ENCODE measurements at regions not wholly inside any gene's neighbourhood (a gene's known extent, or its start where the extent isn't known, plus 50 kb on each side); places are given as distances from the start of the nearest gene placed in this dataset.
"Not testable (repeated sequence)": the region's sequence is repeated elsewhere in the genome, so short reads cannot be mapped to it uniquely, and the experiment has no call there.

DNA sequence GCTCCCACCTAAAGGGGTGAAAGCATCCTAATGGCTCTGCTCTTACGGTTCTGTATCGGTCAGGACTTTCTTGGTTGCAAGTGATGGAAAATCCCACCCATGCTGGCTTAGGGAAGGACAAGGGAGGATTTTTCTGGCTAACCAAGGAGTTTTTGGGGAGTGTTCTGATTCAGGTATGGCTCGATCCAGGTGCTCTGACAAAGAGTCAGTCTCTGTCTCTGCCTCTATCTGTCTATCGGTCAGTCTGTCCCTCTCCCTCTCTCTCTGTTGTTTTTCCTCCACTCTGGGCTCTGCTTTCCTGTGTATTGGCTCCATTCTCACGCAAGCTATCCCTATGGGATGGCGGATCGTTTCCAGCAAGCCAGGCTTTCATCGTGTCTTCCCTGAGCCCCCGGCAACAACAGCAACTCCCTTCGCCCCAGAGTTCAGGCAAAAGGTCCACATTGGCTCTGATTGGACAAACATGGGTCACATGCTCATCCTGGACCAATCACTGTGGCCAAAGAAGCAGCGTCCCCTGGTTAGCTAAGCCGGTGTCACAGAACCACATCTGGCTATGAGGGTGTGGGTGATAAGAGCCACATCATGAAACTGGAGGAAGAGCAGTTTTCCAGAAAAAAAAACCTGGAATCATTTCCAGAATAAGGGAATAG is 160.3 kb downstream of the BMP7 start:
- H3K9me3 Mint-ChIP-seq: no peaks in the 10 kb centered on the region
- no peaks in the 10 kb centered on the region for H3K36me3 Mint-ChIP-seq (ENCODE audit: low read depth)
- peaks cover 2% of the 10 kb centered on the region for H3K27me3 Mint-ChIP-seq (ENCODE audit: insufficient read depth)
- DNase-seq (ENCODE audit: low spot score): no peak
- H3K4me3 Mint-ChIP-seq: no peak overlapping the region
- no peak overlapping the region for H3K27ac Mint-ChIP-seq
- no peaks in the 10 kb centered on the region for H3K4me1 Mint-ChIP-seq (ENCODE audit: low read depth)
- intact Hi-C loops (cut with micrococcal nuclease): no loop called here

DNA sequence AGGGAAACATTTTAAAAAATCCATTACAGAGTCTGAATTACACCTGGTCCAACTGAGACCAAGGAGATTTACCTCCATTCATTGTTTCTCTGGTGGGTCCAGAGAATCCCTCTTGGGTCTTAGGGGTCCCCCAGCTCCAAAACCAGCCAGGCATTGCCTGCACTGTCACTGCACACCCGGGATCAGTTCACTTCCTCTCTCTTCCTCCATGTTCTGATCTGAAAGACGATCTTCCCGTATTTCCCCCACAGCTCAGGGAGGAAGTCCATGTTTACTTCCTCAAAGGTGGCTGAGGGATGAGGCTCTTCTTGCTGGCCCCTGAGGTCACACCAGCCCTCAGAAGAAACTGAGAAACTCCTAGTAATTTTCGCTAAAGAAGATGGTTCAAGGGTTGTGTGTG is 159.7 kb downstream of the BMP7 start:
- H3K36me3 Mint-ChIP-seq (ENCODE audit: low read depth): no peaks in the 10 kb centered on the region
- no peaks in the 10 kb centered on the region for H3K9me3 Mint-ChIP-seq
- no peak overlapping the region for H3K27ac Mint-ChIP-seq
- intact Hi-C loops (cut with micrococcal nuclease): no loop called here
- peaks cover 2% of the 10 kb centered on the region for H3K27me3 Mint-ChIP-seq (ENCODE audit: insufficient read depth)
- H3K4me1 Mint-ChIP-seq (ENCODE audit: low read depth): no peaks in the 10 kb centered on the region
- DNase-seq (ENCODE audit: low spot score): no peak
- no peak overlapping the region for H3K4me3 Mint-ChIP-seq

DNA sequence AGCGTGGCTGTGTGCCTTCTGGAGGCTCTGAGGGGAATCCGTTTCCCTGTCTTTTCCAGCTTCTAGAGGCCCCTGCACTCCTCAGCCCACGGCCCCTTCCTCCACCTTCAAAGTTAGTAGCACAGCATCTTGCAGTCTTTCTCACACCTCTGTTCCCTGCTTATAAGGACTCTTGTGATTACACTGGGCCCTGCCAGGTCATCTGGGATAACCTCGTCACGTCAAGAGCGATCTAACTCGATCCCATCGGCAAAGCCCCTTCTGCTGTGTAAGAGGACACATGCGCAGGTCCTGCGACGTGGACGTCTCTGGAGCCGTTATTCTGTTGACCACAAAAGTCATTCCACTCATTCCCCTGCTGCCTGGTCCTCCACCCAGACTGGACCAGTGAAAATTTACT is 159.2 kb downstream of the BMP7 start:
- Mint-ChIP-seq H3K27ac (no peak overlapping the region), H3K36me3 (ENCODE audit: low read depth) (no peaks in the 10 kb centered on the region), H3K9me3 (no peaks in the 10 kb centered on the region), H3K4me1 (ENCODE audit: low read depth) (no peaks in the 10 kb centered on the region), H3K4me3 (no peak overlapping the region), H3K27me3 (ENCODE audit: insufficient read depth) (peaks cover 2% of the 10 kb centered on the region)
- DNase-seq (ENCODE audit: low spot score): no peak
- intact Hi-C loops (cut with micrococcal nuclease): no loop called here

DNA sequence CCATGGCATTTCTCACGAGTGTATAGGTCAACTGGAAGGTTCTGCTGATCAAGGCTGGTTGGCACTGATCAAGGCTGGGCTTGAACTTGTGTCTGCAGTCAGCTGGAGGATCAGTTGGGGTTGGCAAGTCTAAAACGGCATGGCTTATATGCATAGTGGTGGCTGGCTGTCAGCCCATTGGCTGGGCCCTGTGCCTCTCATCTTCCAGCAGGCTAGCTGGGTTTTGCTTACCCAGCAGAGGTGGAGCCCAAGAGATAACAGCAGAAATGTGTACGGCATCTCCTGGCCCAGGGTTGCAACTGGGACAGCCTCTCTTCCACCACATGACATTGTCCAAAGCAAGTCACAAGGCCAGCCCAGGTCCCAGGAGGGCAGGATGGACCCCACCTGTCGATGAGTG is 158.2 kb downstream of the BMP7 start:
- intact Hi-C loops (cut with micrococcal nuclease): no loop called here

DNA sequence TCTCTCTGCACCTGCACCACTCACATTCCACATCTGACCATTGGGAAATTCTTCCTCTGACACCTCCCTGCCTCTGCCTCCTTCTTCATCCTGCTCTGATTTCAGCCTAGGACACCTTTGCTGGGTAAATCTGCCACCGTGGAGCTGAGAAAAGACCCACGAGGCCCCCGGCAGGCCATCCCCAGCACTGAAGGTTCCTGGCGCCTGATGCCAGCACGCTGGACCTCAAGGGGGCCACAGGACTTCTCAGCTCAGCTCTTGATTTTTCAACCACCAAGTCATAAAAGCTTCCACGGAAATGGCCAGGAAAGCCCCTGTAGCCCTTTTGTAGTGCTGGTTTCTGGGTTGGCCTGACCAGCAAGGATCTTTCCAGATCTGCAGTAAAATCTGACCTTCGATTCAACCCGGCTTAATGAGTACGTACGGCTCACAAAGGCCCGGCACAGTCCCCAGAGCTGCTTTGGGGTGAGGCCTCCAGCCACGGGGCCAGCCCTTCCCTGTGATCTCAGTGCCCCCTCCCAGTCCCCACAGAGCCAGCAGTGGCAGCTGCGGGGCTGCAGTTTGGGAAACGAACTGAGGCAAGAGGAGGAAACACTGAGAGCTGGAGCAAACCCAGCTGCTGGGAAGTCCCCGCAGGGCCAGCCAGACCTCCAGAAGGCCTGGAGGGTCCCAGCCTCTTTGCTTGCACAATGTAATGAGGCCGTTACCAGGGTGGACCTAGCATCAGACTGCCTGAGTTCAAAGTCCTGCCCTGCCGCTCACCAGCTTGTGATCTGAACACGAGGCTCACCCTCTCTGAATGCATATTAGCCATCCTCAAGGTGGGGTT is 157.5 kb downstream of the BMP7 start:
- Mint-ChIP-seq H3K9me3 (no peaks in the 10 kb centered on the region), H3K4me1 (ENCODE audit: low read depth) (no peaks in the 10 kb centered on the region), H3K36me3 (ENCODE audit: low read depth) (no peaks in the 10 kb centered on the region), H3K27ac (no peak overlapping the region), H3K4me3 (no peak overlapping the region), H3K27me3 (ENCODE audit: insufficient read depth) (peaks cover 2% of the 10 kb centered on the region)
- intact Hi-C loops (cut with micrococcal nuclease): no loop called here
- no peak for DNase-seq (ENCODE audit: low spot score)

More for the DNA sequence above, 158.2 kb downstream of the BMP7 start:
- Mint-ChIP-seq H3K9me3 (no peaks in the 10 kb centered on the region), H3K4me1 (ENCODE audit: low read depth) (no peaks in the 10 kb centered on the region), H3K27ac (no peak overlapping the region), H3K4me3 (no peak overlapping the region), H3K27me3 (ENCODE audit: insufficient read depth) (peaks cover 2% of the 10 kb centered on the region), H3K36me3 (ENCODE audit: low read depth) (no peaks in the 10 kb centered on the region)
- DNase-seq (ENCODE audit: low spot score): no peak

DNA sequence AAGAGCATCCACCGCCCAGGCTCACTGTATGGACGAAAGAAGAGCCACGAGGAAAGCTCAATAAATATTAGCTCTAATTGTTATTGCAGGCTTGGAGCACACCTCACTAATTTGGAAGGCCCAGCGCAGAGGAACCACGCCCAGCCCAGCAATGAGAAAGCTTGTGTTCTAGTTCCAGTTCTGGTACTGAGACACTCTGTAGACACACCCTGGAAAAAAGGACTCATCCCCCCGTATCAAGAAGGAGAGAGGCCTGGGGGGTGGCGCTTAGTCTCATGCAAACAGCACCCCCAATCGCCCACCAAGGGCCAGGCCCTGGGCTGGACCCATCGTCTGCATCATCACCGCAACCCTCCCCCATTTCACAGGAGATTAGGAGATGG is 156.9 kb downstream of the BMP7 start:
- H3K4me3 Mint-ChIP-seq: no peak overlapping the region
- H3K27ac Mint-ChIP-seq: no peak overlapping the region
- H3K27me3 Mint-ChIP-seq (ENCODE audit: insufficient read depth): peaks cover 2% of the 10 kb centered on the region
- H3K36me3 Mint-ChIP-seq (ENCODE audit: low read depth): no peaks in the 10 kb centered on the region
- H3K4me1 Mint-ChIP-seq (ENCODE audit: low read depth): no peaks in the 10 kb centered on the region
- intact Hi-C loops (cut with micrococcal nuclease): no loop called here
- no peak for DNase-seq (ENCODE audit: low spot score)
- H3K9me3 Mint-ChIP-seq: no peaks in the 10 kb centered on the region

DNA sequence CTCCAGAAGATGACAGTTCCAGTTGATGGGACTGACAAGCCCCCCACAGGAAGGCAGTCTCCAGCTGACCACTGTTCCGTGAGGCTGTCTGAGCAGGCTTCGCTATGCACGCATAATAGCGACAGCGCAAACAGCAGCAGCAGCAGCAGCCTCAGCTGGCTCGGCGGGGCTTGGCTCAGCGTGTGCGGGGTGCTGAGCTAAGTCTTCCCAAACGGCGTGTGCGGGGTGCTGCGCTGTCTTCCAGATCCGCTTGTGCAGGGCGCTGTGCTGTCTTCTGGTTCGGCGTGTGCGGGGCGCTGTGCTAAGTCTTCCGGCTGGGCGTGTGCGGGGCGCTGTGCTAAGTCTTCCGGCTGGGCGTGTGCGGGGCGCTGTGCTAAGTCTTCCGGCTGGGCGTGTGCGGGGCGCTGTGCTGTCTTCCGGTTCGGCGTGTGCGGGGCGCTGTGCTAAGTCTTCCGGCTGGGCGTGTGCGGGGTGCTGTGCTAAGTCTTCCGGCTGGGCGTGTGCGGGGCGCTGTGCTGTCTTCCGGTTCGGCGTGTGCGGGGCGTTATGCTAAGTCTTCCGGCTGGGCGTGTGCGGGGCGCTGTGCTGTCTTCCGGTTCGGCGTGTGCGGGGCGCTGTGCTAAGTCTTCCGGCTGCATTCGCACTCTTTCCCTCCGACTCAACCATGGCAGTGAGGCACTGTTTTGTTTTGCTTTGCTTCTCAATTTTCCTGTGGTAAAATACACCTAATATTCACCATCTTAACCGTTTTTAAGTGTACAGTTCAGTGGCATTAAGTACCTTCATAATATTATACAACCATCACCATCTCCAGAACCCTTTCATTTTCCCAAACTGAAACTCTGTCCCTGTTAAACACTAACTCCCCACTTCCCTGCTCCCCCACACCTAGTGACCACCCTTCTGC is 156.1 kb downstream of the BMP7 start:
- H3K4me1 Mint-ChIP-seq (ENCODE audit: low read depth); H3K27ac Mint-ChIP-seq; H3K9me3 Mint-ChIP-seq; H3K36me3 Mint-ChIP-seq (ENCODE audit: low read depth); H3K27me3 Mint-ChIP-seq (ENCODE audit: insufficient read depth); H3K4me3 Mint-ChIP-seq; DNase-seq (ENCODE audit: low spot score); intact Hi-C loops (cut with micrococcal nuclease): not testable (repeated sequence)

DNA sequence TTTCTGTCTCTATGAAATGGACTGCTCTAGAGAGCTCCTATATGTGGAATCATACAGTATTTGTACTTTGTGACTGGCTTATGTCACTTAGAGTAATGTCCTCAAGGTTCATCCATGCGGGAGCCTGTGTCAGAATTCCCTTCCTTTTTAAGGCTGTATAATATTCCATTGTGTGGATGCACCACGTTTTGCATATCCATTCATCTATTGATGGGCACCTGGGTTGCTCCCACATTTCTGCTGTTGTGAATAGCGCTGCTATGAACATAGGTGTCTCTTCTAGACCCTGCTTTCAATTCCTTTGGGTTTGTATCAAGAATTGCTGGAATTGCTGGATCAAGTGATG is 155.4 kb downstream of the BMP7 start:
- Mint-ChIP-seq H3K27ac (no peak overlapping the region), H3K9me3 (no peaks in the 10 kb centered on the region), H3K4me1 (ENCODE audit: low read depth) (no peaks in the 10 kb centered on the region), H3K36me3 (ENCODE audit: low read depth) (no peaks in the 10 kb centered on the region), H3K27me3 (ENCODE audit: insufficient read depth) (no peaks in the 10 kb centered on the region), H3K4me3 (no peak overlapping the region)
- DNase-seq (ENCODE audit: low spot score): no peak
- intact Hi-C loops (cut with micrococcal nuclease): no loop called here

DNA sequence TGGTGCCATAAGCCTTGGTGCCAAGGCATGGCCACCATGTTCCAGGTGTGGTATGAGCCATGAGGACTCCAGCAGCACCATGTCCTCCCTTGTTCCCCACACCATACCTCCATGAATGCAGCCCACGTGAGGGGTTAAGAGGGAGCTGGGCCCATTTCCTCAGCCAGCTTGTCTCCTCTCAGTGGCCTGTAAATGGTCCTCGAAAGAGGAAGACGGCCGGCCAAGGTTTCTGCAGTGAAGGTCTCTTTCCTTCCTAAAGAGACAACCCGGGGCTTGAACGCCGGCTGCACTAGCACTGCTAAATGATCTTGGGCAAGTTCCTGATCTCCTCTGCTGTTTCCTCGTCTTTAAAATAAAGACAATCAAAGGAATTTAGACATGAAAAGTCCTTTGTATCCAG is 154.0 kb downstream of the BMP7 start:
- no peaks in the 10 kb centered on the region for H3K27me3 Mint-ChIP-seq (ENCODE audit: insufficient read depth)
- no peaks in the 10 kb centered on the region for H3K36me3 Mint-ChIP-seq (ENCODE audit: low read depth)
- DNase-seq (ENCODE audit: low spot score): no peak
- no peak overlapping the region for H3K4me3 Mint-ChIP-seq
- H3K27ac Mint-ChIP-seq: no peak overlapping the region
- no peaks in the 10 kb centered on the region for H3K4me1 Mint-ChIP-seq (ENCODE audit: low read depth)
- H3K9me3 Mint-ChIP-seq: no peaks in the 10 kb centered on the region
- intact Hi-C loops (cut with micrococcal nuclease): no loop called here

DNA sequence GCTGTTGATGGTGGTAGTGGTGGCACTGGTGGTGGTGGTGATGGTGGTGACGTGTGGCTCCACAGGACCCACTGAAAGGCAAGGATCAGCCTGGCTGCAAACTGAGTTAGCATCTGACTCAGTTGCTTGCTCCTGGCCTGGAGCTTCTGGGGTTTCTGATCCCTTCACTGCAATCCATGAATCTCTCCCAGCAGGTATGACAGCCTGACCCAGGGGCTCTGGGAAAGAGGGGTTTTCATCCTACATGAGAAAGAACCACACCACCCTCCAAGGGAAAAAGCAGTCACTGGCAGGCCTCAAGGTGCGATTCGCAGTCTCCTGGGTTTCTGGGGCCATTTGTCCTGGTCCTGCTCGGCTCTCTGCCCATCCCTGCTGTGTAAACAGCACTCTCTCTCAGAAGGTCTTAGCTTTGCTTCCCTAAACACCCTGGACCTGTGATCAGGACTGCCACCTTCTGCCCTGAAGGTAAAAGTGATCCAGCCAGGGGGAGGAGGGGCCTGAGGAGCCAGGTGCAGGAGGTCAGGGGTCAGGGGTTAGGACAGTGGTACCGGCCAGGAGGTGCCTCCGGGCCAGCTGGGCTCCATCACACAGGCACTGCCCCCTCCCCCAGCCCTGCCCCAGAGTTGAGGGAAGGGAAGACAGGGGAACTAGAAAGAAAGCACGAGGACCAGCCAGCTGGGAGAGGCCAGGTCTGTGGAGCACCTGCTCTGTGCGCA is 152.0 kb downstream of the BMP7 start:
- Mint-ChIP-seq H3K9me3 (no peaks in the 10 kb centered on the region), H3K4me1 (ENCODE audit: low read depth) (no peaks in the 10 kb centered on the region), H3K27me3 (ENCODE audit: insufficient read depth) (no peaks in the 10 kb centered on the region), H3K27ac (no peak overlapping the region), H3K4me3 (no peak overlapping the region), H3K36me3 (ENCODE audit: low read depth) (no peaks in the 10 kb centered on the region)
- no peak for DNase-seq (ENCODE audit: low spot score)
- intact Hi-C loops (cut with micrococcal nuclease): no loop called here

DNA sequence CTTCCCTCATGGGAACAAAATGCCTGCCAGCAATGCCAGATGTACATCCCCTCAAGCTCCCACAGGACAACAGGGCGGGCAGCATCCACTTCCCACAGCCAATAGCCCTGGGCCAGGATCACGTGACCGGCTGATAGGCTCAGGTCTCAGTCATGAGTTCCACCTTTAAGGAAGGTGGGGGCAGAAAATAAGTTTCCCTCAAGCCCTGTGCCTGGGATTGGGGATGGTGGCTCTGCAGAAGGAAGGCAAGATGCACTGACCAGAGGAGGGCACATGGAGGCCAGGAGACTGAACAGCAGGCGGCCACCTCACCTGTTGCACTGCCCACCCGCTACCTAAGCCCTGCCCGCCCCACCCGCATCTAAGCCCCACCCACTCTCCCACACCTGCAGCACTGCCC is 149.1 kb downstream of the BMP7 start:
- Mint-ChIP-seq H3K27ac (no peak overlapping the region), H3K36me3 (ENCODE audit: low read depth) (no peaks in the 10 kb centered on the region), H3K9me3 (no peaks in the 10 kb centered on the region), H3K27me3 (ENCODE audit: insufficient read depth) (no peaks in the 10 kb centered on the region), H3K4me1 (ENCODE audit: low read depth) (no peaks in the 10 kb centered on the region), H3K4me3 (no peak overlapping the region)
- intact Hi-C loops (cut with micrococcal nuclease): no loop called here
- DNase-seq (ENCODE audit: low spot score): no peak

DNA sequence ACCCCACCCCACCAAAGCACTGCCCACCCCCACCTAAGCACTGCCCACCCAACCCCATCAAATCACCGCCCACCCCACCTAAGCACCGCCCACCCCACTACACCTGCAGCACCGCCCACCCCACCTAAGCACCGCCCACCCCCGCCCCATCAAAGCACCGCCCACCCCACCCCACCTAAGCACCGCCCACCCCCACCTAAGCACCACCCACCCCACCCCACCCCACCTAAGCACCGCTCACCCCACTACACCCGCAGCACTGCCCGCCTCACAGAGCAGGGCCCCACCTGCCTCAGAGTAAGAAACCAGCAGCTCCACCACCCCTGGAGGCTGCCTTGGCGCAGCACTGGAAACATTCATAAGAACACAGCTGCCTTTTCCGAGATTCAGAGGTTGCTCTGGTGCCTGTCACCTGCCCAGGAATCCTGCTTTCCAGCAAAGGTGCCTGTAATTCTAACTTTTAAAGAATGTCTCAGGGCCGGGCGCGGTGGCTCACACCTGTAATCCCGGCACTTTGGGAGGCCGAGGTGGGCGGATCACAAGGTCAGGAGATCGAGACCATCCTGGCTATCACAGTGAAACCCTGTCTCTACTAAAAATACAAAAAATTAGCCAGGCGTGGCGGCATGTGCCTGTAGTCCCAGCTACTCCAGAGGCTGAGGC is 148.2 kb downstream of the BMP7 start:
- no peak for DNase-seq (ENCODE audit: low spot score)
- Mint-ChIP-seq H3K27me3 (ENCODE audit: insufficient read depth) (no peaks in the 10 kb centered on the region), H3K4me1 (ENCODE audit: low read depth) (no peaks in the 10 kb centered on the region), H3K9me3 (no peaks in the 10 kb centered on the region), H3K36me3 (ENCODE audit: low read depth) (no peaks in the 10 kb centered on the region), H3K27ac (no peak overlapping the region), H3K4me3 (no peak overlapping the region)
- intact Hi-C loops (cut with micrococcal nuclease): no loop called here

All from activated T-helper 1 cell treated with anti-CD3 and anti-CD28 coated beads, Interleukin-12 subunit alpha, Interleukin-12 subunit beta, Interleukin-2, Interleukin-4 antibody, amounts not matched to agents 30 ng/mL and 10 ng/mL and 1 ng/mL, durations not matched to agents 14 hours and 24 hours and 36 hours (primary cell).